B cell (primary cell): ENCODE measurements at regions not wholly inside any gene's neighbourhood (a gene's known extent, or its start where the extent isn't known, plus 50 kb on each side); places are given as distances from the start of the nearest gene placed in this dataset.

Experiments
- CTCF ChIP-seq: fragments of 200-600 bp; IDR thresholded peaks from one replicate; pipeline ENCODE4 v1.8.0; 2022; ENCODE audit warnings: antibody characterized with exemption, mild to moderate bottlenecking
- EZH2 ChIP-seq: IDR thresholded peaks from 2 replicates; pipeline ENCODE4 v1.6.1; 2012; ENCODE audit warnings: borderline replicate concordance, low read depth, mild to moderate bottlenecking, moderate library complexity, low read length; ENCODE audit not compliant: insufficient read depth, poor library complexity, severe bottlenecking

GRCh38 chr14:99073431-99073830 lies 198.6 kb downstream of the BCL11B start:
- no peak for TF ChIP-seq EZH2
- TF ChIP-seq CTCF, result no peak
